ENCODE measurements at regions not wholly inside any gene's neighbourhood (a gene's known extent, or its start where the extent isn't known, plus 50 kb on each side); places are given as distances from the start of the nearest gene placed in this dataset.

GRCh38 chr3:111331306-111331705, 210.7 kb upstream of the CD96 start:
- Histone ChIP-seq H3K9me3 (ENCODE audit: insufficient read depth, low read depth, low read length) (no peaks in the 10 kb centered on the region), H3K4me3 (ENCODE audit: low read length) (no peak overlapping the region), H3K9ac (ENCODE audit: low read depth, low read length) (no peak overlapping the region), H3K4me1 (ENCODE audit: insufficient read depth, low read length) (0 out of 2 replicates have a peak, but pooled peaks cover 3% of the 10 kb centered on the region), H3K36me3 (ENCODE audit: insufficient read depth, low read depth, low read length) (no peaks in the 10 kb centered on the region), H3K27ac (ENCODE audit: low read length) (no peak overlapping the region), H3K27me3 (ENCODE audit: insufficient read depth, low read length) (peaks cover 8% of the 10 kb centered on the region; the same call in 1 of the 2 replicates)

- peaks cover 8% of the 10 kb centered on the region; the same call in 1 of the 2 replicates for H3K27me3 ChIP-seq (ENCODE audit: insufficient read depth, low read length)
- 0 out of 2 replicates have a peak, but pooled peaks cover 3% of the 10 kb centered on the region for H3K4me1 ChIP-seq (ENCODE audit: insufficient read depth, low read length)
- H3K36me3 ChIP-seq (ENCODE audit: insufficient read depth, low read depth, low read length): no peaks in the 10 kb centered on the region
- H3K9ac ChIP-seq (ENCODE audit: low read depth, low read length): no peak overlapping the region
- no peak overlapping the region for H3K27ac ChIP-seq (ENCODE audit: low read length)
- H3K9me3 ChIP-seq (ENCODE audit: insufficient read depth, low read depth, low read length): no peaks in the 10 kb centered on the region
- no peak overlapping the region for H3K4me3 ChIP-seq (ENCODE audit: low read length)
Observed at GRCh38 chr3:111331912-111332311, 210.1 kb upstream of the CD96 start.

GRCh38 chr3:111332488-111333080, 209.4 kb upstream of the CD96 start:
- no peaks in the 10 kb centered on the region for H3K9me3 ChIP-seq (ENCODE audit: insufficient read depth, low read depth, low read length)
- H3K4me3 ChIP-seq (ENCODE audit: low read length): no peak overlapping the region
- H3K36me3 ChIP-seq (ENCODE audit: insufficient read depth, low read depth, low read length): no peaks in the 10 kb centered on the region
- H3K27me3 ChIP-seq (ENCODE audit: insufficient read depth, low read length): peaks cover 8% of the 10 kb centered on the region; the same call in 1 of the 2 replicates
- H3K9ac ChIP-seq (ENCODE audit: low read depth, low read length): no peak overlapping the region
- H3K27ac ChIP-seq (ENCODE audit: low read length): no peak overlapping the region
- 0 out of 2 replicates have a peak, but pooled peaks cover 3% of the 10 kb centered on the region for H3K4me1 ChIP-seq (ENCODE audit: insufficient read depth, low read length)

GRCh38 chr3:111333642-111334041, 208.4 kb upstream of the CD96 start:
- Histone ChIP-seq H3K9ac (ENCODE audit: low read depth, low read length) (no peak overlapping the region), H3K9me3 (ENCODE audit: insufficient read depth, low read depth, low read length) (no peaks in the 10 kb centered on the region), H3K27me3 (ENCODE audit: insufficient read depth, low read length) (no peaks in the 10 kb centered on the region), H3K36me3 (ENCODE audit: insufficient read depth, low read depth, low read length) (no peaks in the 10 kb centered on the region), H3K4me3 (ENCODE audit: low read length) (no peak overlapping the region), H3K4me1 (ENCODE audit: insufficient read depth, low read length) (0 out of 2 replicates have a peak, but pooled peaks cover 3% of the 10 kb centered on the region), H3K27ac (ENCODE audit: low read length) (no peak overlapping the region)

GRCh38 chr3:111335512-111336303, 206.3 kb upstream of the CD96 start:
- no peaks in the 10 kb centered on the region for H3K27me3 ChIP-seq (ENCODE audit: insufficient read depth, low read length)
- H3K9me3 ChIP-seq (ENCODE audit: insufficient read depth, low read depth, low read length): peaks cover 3% of the 10 kb centered on the region; the same call in 1 of the 2 replicates
- no peak overlapping the region for H3K4me3 ChIP-seq (ENCODE audit: low read length)
- 0 out of 2 replicates have a peak, but pooled peaks cover 3% of the 10 kb centered on the region for H3K4me1 ChIP-seq (ENCODE audit: insufficient read depth, low read length)
- no peak overlapping the region for H3K27ac ChIP-seq (ENCODE audit: low read length)
- H3K9ac ChIP-seq (ENCODE audit: low read depth, low read length): no peak overlapping the region
- H3K36me3 ChIP-seq (ENCODE audit: insufficient read depth, low read depth, low read length): no peaks in the 10 kb centered on the region

GRCh38 chr3:111336511-111336910, 205.5 kb upstream of the CD96 start:
- peaks cover 6% of the 10 kb centered on the region; the same call in 1 of the 2 replicates for H3K9me3 ChIP-seq (ENCODE audit: insufficient read depth, low read depth, low read length)
- 0 out of 2 replicates have a peak, but pooled peaks cover 3% of the 10 kb centered on the region for H3K4me1 ChIP-seq (ENCODE audit: insufficient read depth, low read length)
- no peaks in the 10 kb centered on the region for H3K27me3 ChIP-seq (ENCODE audit: insufficient read depth, low read length)
- H3K9ac ChIP-seq (ENCODE audit: low read depth, low read length): no peak overlapping the region
- H3K4me3 ChIP-seq (ENCODE audit: low read length): no peak overlapping the region
- no peaks in the 10 kb centered on the region for H3K36me3 ChIP-seq (ENCODE audit: insufficient read depth, low read depth, low read length)
- H3K27ac ChIP-seq (ENCODE audit: low read length): no peak overlapping the region

GRCh38 chr3:111338059-111338698, 203.8 kb upstream of the CD96 start:
- Histone ChIP-seq H3K27ac (ENCODE audit: low read length) (no peak overlapping the region), H3K36me3 (ENCODE audit: insufficient read depth, low read depth, low read length) (no peaks in the 10 kb centered on the region), H3K27me3 (ENCODE audit: insufficient read depth, low read length) (no peaks in the 10 kb centered on the region), H3K9me3 (ENCODE audit: insufficient read depth, low read depth, low read length) (peaks cover 6% of the 10 kb centered on the region; the same call in 1 of the 2 replicates), H3K9ac (ENCODE audit: low read depth, low read length) (no peak overlapping the region), H3K4me1 (ENCODE audit: insufficient read depth, low read length) (0 out of 2 replicates have a peak, but pooled peaks cover 3% of the 10 kb centered on the region), H3K4me3 (ENCODE audit: low read length) (no peak overlapping the region)

GRCh38 chr3:111339017-111339416, 203.0 kb upstream of the CD96 start:
- peaks cover 6% of the 10 kb centered on the region; the same call in 1 of the 2 replicates for H3K9me3 ChIP-seq (ENCODE audit: insufficient read depth, low read depth, low read length)
- no peak overlapping the region for H3K9ac ChIP-seq (ENCODE audit: low read depth, low read length)
- H3K36me3 ChIP-seq (ENCODE audit: insufficient read depth, low read depth, low read length): no peaks in the 10 kb centered on the region
- H3K27me3 ChIP-seq (ENCODE audit: insufficient read depth, low read length): no peaks in the 10 kb centered on the region
- no peak overlapping the region for H3K4me3 ChIP-seq (ENCODE audit: low read length)
- H3K4me1 ChIP-seq (ENCODE audit: insufficient read depth, low read length): 0 out of 2 replicates have a peak, but pooled peaks cover 3% of the 10 kb centered on the region
- no peak overlapping the region for H3K27ac ChIP-seq (ENCODE audit: low read length)

- H3K9ac ChIP-seq (ENCODE audit: low read depth, low read length): no peak overlapping the region
- H3K4me1 ChIP-seq (ENCODE audit: insufficient read depth, low read length): no peaks in the 10 kb centered on the region
- H3K36me3 ChIP-seq (ENCODE audit: insufficient read depth, low read depth, low read length): no peaks in the 10 kb centered on the region
- H3K27ac ChIP-seq (ENCODE audit: low read length): no peak overlapping the region
- no peaks in the 10 kb centered on the region for H3K27me3 ChIP-seq (ENCODE audit: insufficient read depth, low read length)
- H3K9me3 ChIP-seq (ENCODE audit: insufficient read depth, low read depth, low read length): peaks cover 23% of the 10 kb centered on the region
- no peak overlapping the region for H3K4me3 ChIP-seq (ENCODE audit: low read length)
Observed at GRCh38 chr3:111351334-111351733, 190.7 kb upstream of the CD96 start.

- no peaks in the 10 kb centered on the region for H3K36me3 ChIP-seq (ENCODE audit: insufficient read depth, low read depth, low read length)
Observed at GRCh38 chr3:111352585-111352984, 189.4 kb upstream of the CD96 start.

GRCh38 chr3:111359261-111360030, 182.6 kb upstream of the CD96 start:
- peaks cover 11% of the 10 kb centered on the region for H3K4me1 ChIP-seq (ENCODE audit: insufficient read depth, low read length)

More at GRCh38 chr3:111352585-111352984, 189.4 kb upstream of the CD96 start:
- H3K27ac ChIP-seq (ENCODE audit: low read length): no peak overlapping the region
- H3K4me3 ChIP-seq (ENCODE audit: low read length): no peak overlapping the region
- no peak overlapping the region for H3K9ac ChIP-seq (ENCODE audit: low read depth, low read length)
- no peaks in the 10 kb centered on the region for H3K27me3 ChIP-seq (ENCODE audit: insufficient read depth, low read length)
- H3K9me3 ChIP-seq (ENCODE audit: insufficient read depth, low read depth, low read length): peaks cover 13% of the 10 kb centered on the region; the same call in 1 of the 2 replicates
- no peaks in the 10 kb centered on the region for H3K4me1 ChIP-seq (ENCODE audit: insufficient read depth, low read length)

More at GRCh38 chr3:111359261-111360030, 182.6 kb upstream of the CD96 start:
- Histone ChIP-seq H3K9me3 (ENCODE audit: insufficient read depth, low read depth, low read length) (no peaks in the 10 kb centered on the region; the same call in 1 of the 2 replicates), H3K4me3 (ENCODE audit: low read length) (no peak overlapping the region), H3K36me3 (ENCODE audit: insufficient read depth, low read depth, low read length) (no peaks in the 10 kb centered on the region), H3K27ac (ENCODE audit: low read length) (no peak overlapping the region), H3K9ac (ENCODE audit: low read depth, low read length) (no peak overlapping the region), H3K27me3 (ENCODE audit: insufficient read depth, low read length) (no peaks in the 10 kb centered on the region)

All from iPS-20b (cell line).